ENCODE measurements at regions not wholly inside any gene's neighbourhood (a gene's known extent, or its start where the extent isn't known, plus 50 kb on each side); places are given as distances from the start of the nearest gene placed in this dataset.

GRCh38 chr2:120486441-120486840, 140.5 kb downstream of the INHBB start:
- FAIRE-seq (no peak), DNase-seq (ENCODE audit: low read depth in 1 of 2, low spot score in 2 of 2) (no peak)
- H2BK120ac ChIP-seq (replicated peaks; ENCODE audit: low read depth, low read length) = no peak overlapping the region
- ChIA-PET POLR2A (ENCODE audit: partially characterized antibody) (no interaction called here), CTCF (ENCODE audit: partially characterized antibody) (interaction anchor here (1.0 to 2.4 kb wide), 10 partner anchors 9 to 189 kb away, joined by 3 to 10 read pairs (median 6); no protein-coding TSS in a partner anchor)
- no peak overlapping the region for H3K23ac ChIP-seq (ENCODE audit: insufficient read length)
- TF ChIP-seq NANOG (IDR thresholded peaks at IDR 0.05; ENCODE audit: insufficient read depth, low read depth, low read length, poor library complexity, severe bottlenecking) = no peak
- no peak overlapping the region for H4K5ac ChIP-seq (ENCODE audit: insufficient read length, low read depth, low read length)
- no peak overlapping the region for H2BK12ac ChIP-seq (ENCODE audit: low read depth, low read length)
- no peaks in the 10 kb centered on the region for H3K79me1 ChIP-seq (ENCODE audit: low read depth, low read length)
- H3K56ac ChIP-seq (replicated peaks; ENCODE audit: insufficient read length, low read depth, low read length) = no peak overlapping the region
- peaks cover 0 to 6% (median 0%) of the 10 kb centered on the region in 4 experiments; a peak in 2 of 7 replicates for H3K4me1 ChIP-seq (replicated peaks in 1 of 4; ENCODE audit: control insufficient read depth in 3 of 4, insufficient read depth in 4 of 4, low read length in 3 of 4)
- H3K9me3 ChIP-seq (ENCODE audit: insufficient read depth in 2 of 2, low read depth in 1 of 2, low read length in 1 of 2) = no peaks in the 10 kb centered on the region
- H2BK5ac ChIP-seq (ENCODE audit: low read depth, low read length) = no peak overlapping the region
- no peaks in the 10 kb centered on the region for H3K79me2 ChIP-seq (ENCODE audit: control insufficient read depth in 1 of 2, insufficient read depth in 2 of 2, low read length in 2 of 2)
- H3K4me3 ChIP-seq (ENCODE audit: extremely low read depth in 1 of 4, insufficient read depth in 2 of 4, low read depth in 3 of 4, low read length in 4 of 4) = no peak overlapping the region
- H3K36me3 ChIP-seq (ENCODE audit: control insufficient read depth in 2 of 4, insufficient read depth in 4 of 4, low read length in 3 of 4) = no peaks in the 10 kb centered on the region
- no peak overlapping the region for H4K91ac ChIP-seq (replicated peaks; ENCODE audit: insufficient read length, low read length)
- no peak overlapping the region for H3K27ac ChIP-seq (ENCODE audit: low read depth, low read length)
- no peak overlapping the region for H2AFZ ChIP-seq (ENCODE audit: low read length)
- no peak overlapping the region for H3K18ac ChIP-seq (ENCODE audit: extremely low read depth, low read length)
- WGBS, 2 experiments (ENCODE audit: extremely low coverage in 1 of 2, insufficient coverage in 1 of 2, insufficient read length in 1 of 2, insufficient replicate concordance in 2 of 2, low coverage in 1 of 2, low lambda C conversion rate in 2 of 2, missing lambda C conversion rate in 1 of 2) = 67% methylated on average over 8 of the region's 8 CpGs; no CpG with 5 or more reads in 1 of the 2 experiments
- H3K23me2 ChIP-seq (ENCODE audit: low read depth, low read length) = no peaks in the 10 kb centered on the region
- no peak overlapping the region for H2BK20ac ChIP-seq (ENCODE audit: low read length)
- no peak overlapping the region for H3K4me2 ChIP-seq (ENCODE audit: insufficient read depth in 1 of 2, low read depth in 2 of 2, low read length in 2 of 2)
- peaks cover 0 to 36% (median 14%) of the 10 kb centered on the region in 4 experiments; a peak in 6 of 7 replicates for H3K27me3 ChIP-seq (replicated peaks in 1 of 4; ENCODE audit: control insufficient read depth in 3 of 4, extremely low read depth in 1 of 4, insufficient read depth in 3 of 4, low read length in 3 of 4)
- no peak overlapping the region for H2AK5ac ChIP-seq (ENCODE audit: low read depth, low read length)
- no peak overlapping the region for H3K9ac ChIP-seq (replicated peaks in 1 of 4; ENCODE audit: extremely low read depth in 1 of 4, low read depth in 3 of 4, low read length in 3 of 4)
- H3K4ac ChIP-seq (replicated peaks; ENCODE audit: insufficient read length, low read depth, low read length) = no peak overlapping the region
- peaks cover 2 to 5% of the 10 kb centered on the region in 2 experiments for H4K20me1 ChIP-seq (replicated peaks in 1 of 2; ENCODE audit: control insufficient read depth in 1 of 2, insufficient read depth in 2 of 2, low read length in 2 of 2)
- no peak overlapping the region for H4K8ac ChIP-seq (ENCODE audit: extremely low read depth, insufficient read depth, low read length)
- H3K14ac ChIP-seq (ENCODE audit: insufficient read length) = no peak overlapping the region
- H2BK15ac ChIP-seq (ENCODE audit: low read length) = no peak overlapping the region
